ENCODE measurements at regions not wholly inside any gene's neighbourhood (a gene's known extent, or its start where the extent isn't known, plus 50 kb on each side); places are given as distances from the start of the nearest gene placed in this dataset.

- TF ChIP-seq, protein P1, sequence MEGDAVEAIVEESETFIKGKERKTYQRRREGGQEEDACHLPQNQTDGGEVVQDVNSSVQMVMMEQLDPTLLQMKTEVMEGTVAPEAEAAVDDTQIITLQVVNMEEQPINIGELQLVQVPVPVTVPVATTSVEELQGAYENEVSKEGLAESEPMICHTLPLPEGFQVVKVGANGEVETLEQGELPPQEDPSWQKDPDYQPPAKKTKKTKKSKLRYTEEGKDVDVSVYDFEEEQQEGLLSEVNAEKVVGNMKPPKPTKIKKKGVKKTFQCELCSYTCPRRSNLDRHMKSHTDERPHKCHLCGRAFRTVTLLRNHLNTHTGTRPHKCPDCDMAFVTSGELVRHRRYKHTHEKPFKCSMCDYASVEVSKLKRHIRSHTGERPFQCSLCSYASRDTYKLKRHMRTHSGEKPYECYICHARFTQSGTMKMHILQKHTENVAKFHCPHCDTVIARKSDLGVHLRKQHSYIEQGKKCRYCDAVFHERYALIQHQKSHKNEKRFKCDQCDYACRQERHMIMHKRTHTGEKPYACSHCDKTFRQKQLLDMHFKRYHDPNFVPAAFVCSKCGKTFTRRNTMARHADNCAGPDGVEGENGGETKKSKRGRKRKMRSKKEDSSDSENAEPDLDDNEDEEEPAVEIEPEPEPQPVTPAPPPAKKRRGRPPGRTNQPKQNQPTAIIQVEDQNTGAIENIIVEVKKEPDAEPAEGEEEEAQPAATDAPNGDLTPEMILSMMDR (IDR thresholded peaks at IDR 0.05; ENCODE audit: low read depth, low read length) = no peak
- H3K36me3 ChIP-seq = no peaks in the 10 kb centered on the region
- H3K27ac ChIP-seq = no peak overlapping the region
- H3K9me3 ChIP-seq (ENCODE audit: low read depth) = no peaks in the 10 kb centered on the region
- no peaks in the 10 kb centered on the region for H3K27me3 ChIP-seq
- DNase-seq (ENCODE audit: low read depth in 1 of 2, low spot score in 1 of 2) = no peak
- peaks cover 7% of the 10 kb centered on the region for H3K4me1 ChIP-seq (ENCODE audit: low read depth)
- no peak overlapping the region for H3K4me3 ChIP-seq
Measured at GRCh38 chr4:128527946-128528576, 240.4 kb upstream of the PGRMC2 start.

DNA sequence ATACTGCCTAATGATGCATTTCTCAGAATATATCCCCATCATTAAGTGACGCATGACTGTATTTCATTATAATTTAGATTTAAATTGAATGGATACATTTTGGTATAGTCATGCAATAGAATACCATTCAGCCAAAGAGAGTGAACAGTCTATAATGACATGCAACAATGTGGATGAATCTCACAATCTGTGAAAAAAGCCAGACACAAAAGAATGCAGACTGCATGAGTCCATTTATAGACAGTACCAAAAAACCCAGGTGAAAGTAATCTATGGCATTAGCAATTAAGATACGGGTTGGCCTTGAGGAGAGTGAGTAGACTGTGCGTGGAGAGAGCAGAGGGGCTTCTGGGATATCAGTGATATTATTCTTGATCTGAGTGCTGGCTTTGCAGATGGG, 239.7 kb upstream of the PGRMC2 start:
- H3K27ac ChIP-seq = no peak overlapping the region
- DNase-seq (ENCODE audit: low read depth in 1 of 2, low spot score in 1 of 2) = no peak

DNA sequence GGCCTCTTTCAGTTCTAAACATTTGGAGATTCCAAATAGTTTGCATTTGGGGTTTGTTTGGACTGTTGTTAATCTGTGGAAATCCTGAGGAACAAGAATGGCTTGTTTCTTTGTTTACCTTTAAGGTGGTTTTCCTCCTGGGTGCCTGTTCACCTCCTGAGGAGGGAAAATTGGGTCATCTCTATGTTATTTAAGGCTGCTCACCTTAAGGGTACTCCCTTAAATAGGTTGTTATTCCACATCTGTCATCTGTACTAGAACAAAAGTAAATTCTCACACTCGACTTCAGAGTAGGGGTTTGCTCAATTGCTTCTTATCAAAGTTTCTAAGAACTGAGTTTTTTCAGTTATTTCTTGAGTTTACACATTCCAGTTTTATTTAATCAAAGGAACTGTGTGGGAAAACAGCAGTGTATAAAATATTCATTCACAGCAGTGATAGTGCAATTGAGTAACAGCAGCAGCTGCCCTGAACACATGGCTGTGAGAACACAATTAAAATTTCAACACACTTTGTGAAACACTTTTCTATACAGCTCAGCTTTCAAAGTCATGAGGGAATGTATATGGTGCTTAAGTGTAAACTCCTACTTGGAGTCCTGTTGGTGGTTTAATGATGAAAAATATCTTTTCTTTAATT, 238.5 kb upstream of the PGRMC2 start:
- no peaks in the 10 kb centered on the region for H3K36me3 ChIP-seq
- H3K9me3 ChIP-seq (ENCODE audit: low read depth) = no peaks in the 10 kb centered on the region
- H3K4me3 ChIP-seq = no peak overlapping the region
- H3K27me3 ChIP-seq = no peaks in the 10 kb centered on the region
- TF ChIP-seq, protein P1 (IDR thresholded peaks at IDR 0.05; ENCODE audit: low read depth, low read length) = no peak
- no peak overlapping the region for H3K27ac ChIP-seq
- peak in 1 of 2 donors; percentile 83 for DNase-seq (ENCODE audit: low read depth in 1 of 2, low spot score in 1 of 2)
- peaks cover 7% of the 10 kb centered on the region for H3K4me1 ChIP-seq (ENCODE audit: low read depth)

More for the DNA sequence above, 239.7 kb upstream of the PGRMC2 start:
- Histone ChIP-seq H3K27me3 (no peaks in the 10 kb centered on the region), H3K4me1 (ENCODE audit: low read depth) (peaks cover 7% of the 10 kb centered on the region), H3K36me3 (no peaks in the 10 kb centered on the region), H3K4me3 (no peak overlapping the region), H3K9me3 (ENCODE audit: low read depth) (no peaks in the 10 kb centered on the region)
- TF ChIP-seq, protein P1 (IDR thresholded peaks at IDR 0.05; ENCODE audit: low read depth, low read length) = no peak

DNA sequence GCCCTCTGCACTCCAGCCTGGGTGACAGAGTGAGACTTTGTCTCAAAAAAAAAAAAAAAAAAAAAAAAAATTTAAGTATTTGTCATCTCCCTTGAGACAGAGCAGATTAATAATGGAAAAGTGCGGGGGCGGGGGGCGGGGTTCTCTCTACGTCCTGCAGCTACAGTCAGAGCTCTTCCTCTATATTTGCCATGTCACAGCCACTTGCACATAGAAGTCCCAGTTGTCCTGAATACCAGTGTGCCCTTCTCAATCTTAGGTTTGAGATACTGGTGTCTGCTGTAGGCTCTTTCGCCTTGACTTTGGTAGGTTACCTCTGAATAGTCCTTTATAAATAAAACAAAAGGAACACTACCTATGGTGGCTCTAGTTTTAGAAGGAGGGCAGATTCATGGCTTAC, 237.8 kb upstream of the PGRMC2 start:
- DNase-seq (ENCODE audit: low read depth in 1 of 2, low spot score in 1 of 2) = peak in 1 of 2 donors; percentile 61
- H3K27ac ChIP-seq = no peak overlapping the region
- no peaks in the 10 kb centered on the region for H3K27me3 ChIP-seq
- TF ChIP-seq, protein P1 (IDR thresholded peaks at IDR 0.05; ENCODE audit: low read depth, low read length) = no peak
- H3K36me3 ChIP-seq = no peaks in the 10 kb centered on the region
- H3K4me3 ChIP-seq = no peak overlapping the region
- no peaks in the 10 kb centered on the region for H3K9me3 ChIP-seq (ENCODE audit: low read depth)
- peaks cover 7% of the 10 kb centered on the region for H3K4me1 ChIP-seq (ENCODE audit: low read depth)

DNA sequence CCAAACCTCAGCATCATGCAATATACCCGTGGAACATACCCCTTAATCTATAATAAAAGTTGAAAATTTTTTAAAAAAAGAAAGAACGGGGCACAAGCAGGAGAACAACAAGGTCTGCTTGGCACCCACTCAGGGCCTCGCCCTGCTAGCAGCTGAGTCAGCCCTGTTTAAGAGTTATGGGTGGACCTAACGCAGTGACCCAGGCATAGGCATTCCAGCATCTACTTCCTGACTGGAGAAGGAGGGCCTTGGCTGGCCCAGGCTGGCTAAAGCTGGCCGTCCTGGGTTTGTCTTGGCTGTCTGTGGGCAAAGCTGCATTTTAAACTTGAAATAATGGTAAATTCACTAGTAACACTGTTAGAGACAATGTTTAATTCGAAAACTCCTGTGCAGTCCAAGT, 236.7 kb upstream of the PGRMC2 start:
- no peak overlapping the region for H3K27ac ChIP-seq
- no peaks in the 10 kb centered on the region for H3K27me3 ChIP-seq
- H3K4me1 ChIP-seq (ENCODE audit: low read depth) = peaks cover 6% of the 10 kb centered on the region
- TF ChIP-seq, protein P1 (IDR thresholded peaks at IDR 0.05; ENCODE audit: low read depth, low read length) = no peak
- peak in 1 of 2 donors; percentile 86 for DNase-seq (ENCODE audit: low read depth in 1 of 2, low spot score in 1 of 2)
- H3K36me3 ChIP-seq = no peaks in the 10 kb centered on the region
- no peak overlapping the region for H3K4me3 ChIP-seq
- no peaks in the 10 kb centered on the region for H3K9me3 ChIP-seq (ENCODE audit: low read depth)
